Thyroid gland (tissue), 4 donors: ENCODE measurements at regions not wholly inside any gene's neighbourhood (a gene's known extent, or its start where the extent isn't known, plus 50 kb on each side); places are given as distances from the start of the nearest gene placed in this dataset.

Experiments used
- DNase-seq, 2 donors: peaks; one replicate each; pipeline ENCODE4 v3.0.0-alpha.2; 2019
- H3K27ac ChIP-seq, 3 donors: fragments of 200-600 bp; sonication (generic); 1 replicate in 2 of 3; 2 replicates in 1 of 3; pipeline ENCODE4 v1.5.1; 2016 to 2019; ENCODE audit warnings: mild to moderate bottlenecking in 1 of 3, moderate library complexity in 1 of 3
- H3K27me3 ChIP-seq: fragments of 200-600 bp; sonication (generic); one replicate; pipeline ENCODE4 v1.5.1; 2019
- H3K36me3 ChIP-seq, 2 donors: fragments of 200-600 bp; sonication (generic); one replicate each; pipeline ENCODE4 v1.5.1; 2016 to 2019
- H3K4me1 ChIP-seq, 2 donors: fragments of 200-600 bp; sonication (generic); one replicate each; pipeline ENCODE4 v1.5.1; 2017 to 2019
- H3K4me3 ChIP-seq, 3 donors: fragments of 200-600 bp; sonication (generic); replicated peaks in 1 of 3; 1 replicate in 2 of 3; 2 replicates in 1 of 3; pipeline ENCODE4 v1.5.1; 2016; ENCODE audit warnings: mild to moderate bottlenecking in 1 of 3
- H3K9me3 ChIP-seq: fragments of 200-600 bp; sonication (generic); one replicate; pipeline ENCODE4 v1.5.1; 2017
- POLR2A ChIP-seq, 2 donors: fragments of 450-650 bp; IDR thresholded peaks; one replicate each; pipeline ENCODE4 v1.6.1; 2017; ENCODE audit warnings: antibody characterized with exemption in 2 of 2, mild to moderate bottlenecking in 2 of 2, moderate library complexity in 1 of 2
- WGBS, 2 donors: methylation state at CpG; one replicate each; pipeline ENCODE4 v1.1.5; 2017; 5-methylcytosine and 5-hydroxymethylcytosine counted together
- intact Hi-C: fragments of 100-400 bp; cut with DNase I; formaldehyde crosslinking; loops from one replicate; pipeline ENCODE4 v1.15.1; 2023
- TF ChIP-seq, protein P1 (sequence below), 6 experiments: fragments of 200-600 bp in 3 of 6; fragments of 450-650 bp in 3 of 6; sonication (generic) in 3 of 6; IDR thresholded peaks; one replicate each; pipeline ENCODE4 v1.5.1; 2016 to 2019; ENCODE audit warnings: antibody characterized with exemption in 6 of 6, mild to moderate bottlenecking in 2 of 6, inconsistent platforms in 1 of 6, moderate library complexity in 1 of 6

- intact Hi-C loops: loop anchor here (5.0 to 10.0 kb wide), 2 partner anchors 308 to 371 kb away; partner anchors contain the start of gene TTC23L
- Histone ChIP-seq H3K36me3 (no peaks in the 10 kb centered on the region), H3K4me3 (no peak overlapping the region), H3K27me3 (no peaks in the 10 kb centered on the region), H3K4me1 (no peaks in the 10 kb centered on the region), H3K27ac (no peak overlapping the region), H3K9me3 (no peaks in the 10 kb centered on the region)
- DNase-seq: no peak
- no peak for TF ChIP-seq POLR2A (IDR thresholded peaks at IDR 0.05)
- TF ChIP-seq, protein P1, sequence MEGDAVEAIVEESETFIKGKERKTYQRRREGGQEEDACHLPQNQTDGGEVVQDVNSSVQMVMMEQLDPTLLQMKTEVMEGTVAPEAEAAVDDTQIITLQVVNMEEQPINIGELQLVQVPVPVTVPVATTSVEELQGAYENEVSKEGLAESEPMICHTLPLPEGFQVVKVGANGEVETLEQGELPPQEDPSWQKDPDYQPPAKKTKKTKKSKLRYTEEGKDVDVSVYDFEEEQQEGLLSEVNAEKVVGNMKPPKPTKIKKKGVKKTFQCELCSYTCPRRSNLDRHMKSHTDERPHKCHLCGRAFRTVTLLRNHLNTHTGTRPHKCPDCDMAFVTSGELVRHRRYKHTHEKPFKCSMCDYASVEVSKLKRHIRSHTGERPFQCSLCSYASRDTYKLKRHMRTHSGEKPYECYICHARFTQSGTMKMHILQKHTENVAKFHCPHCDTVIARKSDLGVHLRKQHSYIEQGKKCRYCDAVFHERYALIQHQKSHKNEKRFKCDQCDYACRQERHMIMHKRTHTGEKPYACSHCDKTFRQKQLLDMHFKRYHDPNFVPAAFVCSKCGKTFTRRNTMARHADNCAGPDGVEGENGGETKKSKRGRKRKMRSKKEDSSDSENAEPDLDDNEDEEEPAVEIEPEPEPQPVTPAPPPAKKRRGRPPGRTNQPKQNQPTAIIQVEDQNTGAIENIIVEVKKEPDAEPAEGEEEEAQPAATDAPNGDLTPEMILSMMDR (IDR thresholded peaks at IDR 0.05): no peak
- WGBS, 2 donors: 64 to 65% methylated on average over 3 of the region's 3 CpGs
Observed at GRCh38 chr5:34526682-34527305, 129.3 kb upstream of the RAI14 start.

DNA sequence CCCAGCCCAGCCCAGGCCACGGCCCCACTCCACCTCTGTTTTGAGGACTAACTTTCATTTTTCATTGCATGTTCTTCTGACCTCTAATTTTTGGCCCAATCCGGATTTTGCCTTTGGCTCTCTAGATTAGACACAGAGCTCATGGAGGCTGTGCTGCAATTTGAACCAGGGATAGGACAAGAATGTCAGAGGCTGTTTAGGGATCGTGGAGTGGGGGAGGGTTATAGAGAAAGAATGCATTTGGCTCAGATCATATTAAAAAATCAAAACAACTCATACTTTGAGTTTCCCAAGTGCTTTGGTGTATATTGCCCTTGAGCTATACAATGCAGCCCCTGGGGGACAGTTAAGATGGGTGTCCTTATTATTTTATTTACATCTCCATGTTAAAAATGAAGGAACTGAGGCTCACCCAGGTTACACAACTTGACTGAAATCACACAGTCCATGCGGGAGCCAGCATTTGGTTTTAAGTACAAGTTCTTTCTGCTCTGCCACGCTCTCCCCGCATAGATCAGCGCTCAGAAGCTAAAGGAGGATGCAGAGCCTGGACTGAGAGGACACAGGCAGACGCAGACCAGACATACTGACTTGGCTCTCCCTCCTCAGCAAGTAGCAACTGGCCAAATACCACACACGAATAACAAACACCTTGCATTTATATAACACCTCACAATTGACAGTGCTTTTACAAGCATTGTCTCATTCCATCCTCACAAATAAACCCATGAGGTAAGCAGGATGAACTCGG is 126.4 kb upstream of the RAI14 start:
- TF ChIP-seq POLR2A (IDR thresholded peaks at IDR 0.05): no peak
- TF ChIP-seq, protein P1 (IDR thresholded peaks at IDR 0.05): no peak
- WGBS, 2 donors: 88 to 89% methylated on average over 10 of the region's 10 CpGs
- no peaks in the 10 kb centered on the region for H3K27me3 ChIP-seq
- DNase-seq: no peak
- H3K36me3 ChIP-seq: no peaks in the 10 kb centered on the region
- intact Hi-C loops: loop anchor here (5.0 to 10.0 kb wide), 2 partner anchors 305 to 368 kb away; partner anchors contain the start of gene TTC23L
- H3K27ac ChIP-seq: no peak overlapping the region
- no peaks in the 10 kb centered on the region for H3K9me3 ChIP-seq
- peaks cover 6 to 15% of the 10 kb centered on the region in 2 donors for H3K4me1 ChIP-seq
- H3K4me3 ChIP-seq: no peak overlapping the region

DNA sequence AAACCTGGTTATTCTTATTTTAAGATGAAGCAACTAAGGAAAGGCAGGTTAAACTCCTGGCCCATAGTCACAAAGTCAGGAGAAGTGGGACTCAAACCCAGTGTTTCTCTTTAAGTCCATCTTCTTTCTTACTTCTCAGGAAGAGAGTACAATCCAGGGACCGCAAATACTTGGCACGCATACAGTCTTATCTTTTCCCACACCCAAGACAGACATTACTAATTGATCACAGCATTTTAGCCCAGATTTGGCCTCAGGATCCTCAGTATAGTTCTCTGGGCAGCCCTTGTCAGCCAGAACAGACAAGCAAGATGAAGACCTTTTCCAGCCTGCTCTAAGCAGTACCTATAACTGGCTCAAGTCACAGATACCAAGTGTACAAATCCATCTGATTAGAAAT is 125.5 kb upstream of the RAI14 start:
- 76% methylated on average over 2 of the region's 2 CpGs for WGBS, 2 donors
- Histone ChIP-seq H3K27ac (no peak overlapping the region), H3K9me3 (no peaks in the 10 kb centered on the region), H3K4me1 (peaks cover 6 to 15% of the 10 kb centered on the region in 2 donors), H3K4me3 (no peak overlapping the region), H3K36me3 (no peaks in the 10 kb centered on the region), H3K27me3 (no peaks in the 10 kb centered on the region)
- TF ChIP-seq, protein P1 (IDR thresholded peaks at IDR 0.05): no peak
- no peak for TF ChIP-seq POLR2A (IDR thresholded peaks at IDR 0.05)
- no peak for DNase-seq
- intact Hi-C loops: no loop called here

- no peak for DNase-seq
- H3K4me1 ChIP-seq: peaks cover 6 to 15% of the 10 kb centered on the region in 2 donors
Observed at GRCh38 chr5:34531751-34532360, 124.3 kb upstream of the RAI14 start.

More at GRCh38 chr5:34531751-34532360, 124.3 kb upstream of the RAI14 start:
- H3K36me3 ChIP-seq: no peaks in the 10 kb centered on the region
- TF ChIP-seq, protein P1 (IDR thresholded peaks at IDR 0.05): no peak
- no peak for TF ChIP-seq POLR2A (IDR thresholded peaks at IDR 0.05)
- no peaks in the 10 kb centered on the region for H3K9me3 ChIP-seq
- H3K4me3 ChIP-seq: no peak overlapping the region
- H3K27me3 ChIP-seq: no peaks in the 10 kb centered on the region
- 64 to 66% methylated on average over 8 of the region's 8 CpGs for WGBS, 2 donors
- no peak overlapping the region for H3K27ac ChIP-seq
- intact Hi-C loops: no loop called here
